PC-3 (cell line): ENCODE measurements at regions not wholly inside any gene's neighbourhood (a gene's known extent, or its start where the extent isn't known, plus 50 kb on each side); places are given as distances from the start of the nearest gene placed in this dataset.

Source experiments
- ATAC-seq: fragments of 200-7000 bp; cut with Tn5 transposase; 2 replicates; pipeline ENCODE4 v1.9.1; 2020; ENCODE audit warnings: mild to moderate bottlenecking, moderate library complexity
- BruUV-seq: library from RNA; stranded (reverse); fragments of 400-500 nt; replicated peaks from 2 replicates; lab custom pipeline; 2021; lab: Mats Ljungman, UMichigan
- CTCF ChIA-PET: fragments of 300-600 bp; sonication (Branson Sonifier 250); formaldehyde crosslinking; loops from one replicate; lab custom pipeline; 2022; ENCODE audit warnings: antibody characterized with exemption; lab: Charles Lee
- POLR2A ChIA-PET: fragments of 300-600 bp; sonication (Branson Sonifier 250); formaldehyde crosslinking; loops from one replicate; lab custom pipeline; 2022; ENCODE audit warnings: antibody characterized with exemption; ENCODE audit not compliant: unreplicated experiment; lab: Charles Lee
- DNase-seq: peaks from one replicate; pipeline ENCODE4 v3.0.0-alpha.2; 2015
- H2AFZ ChIP-seq: fragments of 300-600 bp; sonication (generic); 2 replicates; pipeline ENCODE4 v1.6.0; 2016; ENCODE audit warnings: antibody characterized with exemption, low read length
- H3F3A ChIP-seq: fragments of 300-600 bp; sonication (generic); one replicate; pipeline ENCODE4 v1.6.0; 2017; ENCODE audit warnings: antibody characterized with exemption, low read length, control low read depth, mild to moderate bottlenecking; ENCODE audit not compliant: unreplicated experiment
- H3K27ac ChIP-seq: fragments of 300-600 bp; sonication (generic); 2 replicates; pipeline ENCODE4 v1.5.1; 2016; ENCODE audit warnings: mild to moderate bottlenecking, low read length
- H3K27me3 ChIP-seq: fragments of 300-600 bp; sonication (generic); 2 replicates; pipeline ENCODE4 v1.6.1; 2016; ENCODE audit warnings: low read length, mixed read lengths
- H3K36me3 ChIP-seq: fragments of 300-600 bp; sonication (generic); 2 replicates; pipeline ENCODE4 v1.6.1; 2016; ENCODE audit warnings: low read depth, mixed run types, low read length, mixed read lengths
- H3K4me1 ChIP-seq: fragments of 300-600 bp; sonication (generic); 2 replicates; pipeline ENCODE4 v1.5.1; 2016; ENCODE audit warnings: low read length; ENCODE audit not compliant: insufficient read depth
- H3K4me2 ChIP-seq: fragments of 300-600 bp; sonication (generic); 2 replicates; pipeline ENCODE4 v1.6.0; 2016; ENCODE audit warnings: low read length
- H3K4me3 ChIP-seq: fragments of 300-600 bp; sonication (generic); 2 replicates; pipeline ENCODE4 v1.5.1; 2016; ENCODE audit warnings: mild to moderate bottlenecking, low read length, mixed read lengths
- H3K79me2 ChIP-seq: fragments of 300-600 bp; sonication (generic); 2 replicates; pipeline ENCODE4 v1.6.1; 2017; ENCODE audit warnings: low read length, mixed read lengths
- H3K9ac ChIP-seq: fragments of 300-600 bp; sonication (generic); 2 replicates; pipeline ENCODE4 v1.6.0; 2016; ENCODE audit warnings: mild to moderate bottlenecking, low read length
- H3K9me2 ChIP-seq: fragments of 300-600 bp; sonication (generic); replicated peaks from 2 replicates; pipeline ENCODE4 v1.6.1; 2016; ENCODE audit warnings: mixed run types, low read length, mixed read lengths
- H3K9me3 ChIP-seq: fragments of 300-600 bp; sonication (generic); 2 replicates; pipeline ENCODE4 v1.6.1; 2016; ENCODE audit warnings: low read length, mixed read lengths
- H4K20me1 ChIP-seq: fragments of 300-600 bp; sonication (generic); 2 replicates; pipeline ENCODE4 v1.6.1; 2016; ENCODE audit warnings: low read length, mixed read lengths
- EZH2 ChIP-seq: fragments of 300-600 bp; sonication (generic); IDR thresholded peaks from one replicate; pipeline ENCODE4 v1.6.1; 2017; ENCODE audit warnings: antibody characterized with exemption, mild to moderate bottlenecking, low read length; ENCODE audit not compliant: unreplicated experiment
- EZH2phosphoT487 ChIP-seq: fragments of 300-600 bp; sonication (generic); IDR thresholded peaks from 2 replicates; pipeline ENCODE4 v1.6.1; 2018; ENCODE audit warnings: mild to moderate bottlenecking, antibody characterized with exemption, low read length, borderline replicate concordance
- intact Hi-C: fragments of 100-400 bp; cut with micrococcal nuclease; formaldehyde crosslinking; loops from 2 replicates; pipeline ENCODE4 v1.9.0; 2023
- TF ChIP-seq, protein P1 (sequence below): fragments of 300-600 bp; sonication (generic); conservative IDR thresholded peaks from 2 replicates; pipeline ENCODE4 v1.5.1; 2017; ENCODE audit warnings: antibody characterized with exemption, low read depth, mild to moderate bottlenecking, low read length

DNA sequence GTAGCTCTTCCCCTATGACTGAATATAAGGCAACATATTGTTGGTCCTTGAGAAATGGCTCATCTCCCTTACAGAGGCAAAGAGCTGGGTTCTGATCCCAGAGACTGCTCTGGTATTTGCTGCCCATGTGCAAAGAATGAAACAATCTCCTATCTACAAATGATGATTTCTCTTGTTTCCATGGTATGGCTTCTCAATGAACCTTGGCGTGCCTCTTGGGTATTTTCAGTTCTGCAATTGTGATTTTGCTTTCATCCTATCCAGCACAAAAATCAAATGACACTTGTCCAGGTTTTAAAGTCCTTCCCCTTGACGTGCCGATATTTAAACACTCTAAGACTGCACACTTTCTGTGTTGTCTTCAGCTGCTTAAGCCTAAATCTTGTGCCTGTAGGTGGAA lies 109.8 kb upstream of the NR2F2 start:
- no peak overlapping the region for H3K9ac ChIP-seq
- no peaks in the 10 kb centered on the region for H4K20me1 ChIP-seq
- no peaks in the 10 kb centered on the region for H3K36me3 ChIP-seq
- H3K27ac ChIP-seq = no peak overlapping the region
- no peak overlapping the region for H3K4me2 ChIP-seq
- H3K4me1 ChIP-seq = no peaks in the 10 kb centered on the region
- H3K9me2 ChIP-seq = no peaks in the 10 kb centered on the region
- H2AFZ ChIP-seq = no peak overlapping the region
- H3K27me3 ChIP-seq = no peaks in the 10 kb centered on the region
- H3K4me3 ChIP-seq = no peak overlapping the region
- ATAC-seq = no peak
- BruUV-seq = no TSS peak
- no peak for DNase-seq
- H3K79me2 ChIP-seq = no peaks in the 10 kb centered on the region
- H3F3A ChIP-seq = no peaks in the 10 kb centered on the region
- CTCF ChIA-PET = no interaction called here
- no peaks in the 10 kb centered on the region for H3K9me3 ChIP-seq
- POLR2A ChIA-PET = no interaction called here
- intact Hi-C loops = no loop called here
- TF ChIP-seq EZH2 = no peak
- TF ChIP-seq EZH2phosphoT487 = no peak

DNA sequence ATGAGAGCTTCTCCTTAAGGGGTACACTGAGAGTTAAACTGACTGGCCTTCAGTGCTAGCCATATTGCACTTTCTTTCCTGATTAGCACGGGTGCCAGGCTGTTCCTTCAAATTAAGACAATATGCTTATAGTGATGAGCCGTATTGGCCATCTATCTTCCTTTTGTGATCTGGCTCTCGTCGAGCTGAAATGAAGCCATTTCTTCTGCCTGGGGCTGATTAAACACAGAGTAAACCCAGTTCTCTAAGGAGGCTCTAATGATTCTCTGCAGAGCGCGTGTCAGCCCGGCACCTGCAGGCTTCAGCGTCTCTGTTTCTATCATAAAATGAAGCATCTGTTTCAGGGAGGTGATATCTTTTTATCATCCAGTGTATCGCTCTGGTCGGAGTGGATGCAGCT lies 107.5 kb upstream of the NR2F2 start:
- no peaks in the 10 kb centered on the region for H3K36me3 ChIP-seq
- no peaks in the 10 kb centered on the region for H3K9me3 ChIP-seq
- POLR2A ChIA-PET = no interaction called here
- no peak overlapping the region for H3K4me3 ChIP-seq
- no peaks in the 10 kb centered on the region for H3K4me1 ChIP-seq
- TF ChIP-seq, protein P1, sequence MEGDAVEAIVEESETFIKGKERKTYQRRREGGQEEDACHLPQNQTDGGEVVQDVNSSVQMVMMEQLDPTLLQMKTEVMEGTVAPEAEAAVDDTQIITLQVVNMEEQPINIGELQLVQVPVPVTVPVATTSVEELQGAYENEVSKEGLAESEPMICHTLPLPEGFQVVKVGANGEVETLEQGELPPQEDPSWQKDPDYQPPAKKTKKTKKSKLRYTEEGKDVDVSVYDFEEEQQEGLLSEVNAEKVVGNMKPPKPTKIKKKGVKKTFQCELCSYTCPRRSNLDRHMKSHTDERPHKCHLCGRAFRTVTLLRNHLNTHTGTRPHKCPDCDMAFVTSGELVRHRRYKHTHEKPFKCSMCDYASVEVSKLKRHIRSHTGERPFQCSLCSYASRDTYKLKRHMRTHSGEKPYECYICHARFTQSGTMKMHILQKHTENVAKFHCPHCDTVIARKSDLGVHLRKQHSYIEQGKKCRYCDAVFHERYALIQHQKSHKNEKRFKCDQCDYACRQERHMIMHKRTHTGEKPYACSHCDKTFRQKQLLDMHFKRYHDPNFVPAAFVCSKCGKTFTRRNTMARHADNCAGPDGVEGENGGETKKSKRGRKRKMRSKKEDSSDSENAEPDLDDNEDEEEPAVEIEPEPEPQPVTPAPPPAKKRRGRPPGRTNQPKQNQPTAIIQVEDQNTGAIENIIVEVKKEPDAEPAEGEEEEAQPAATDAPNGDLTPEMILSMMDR = no peak
- TF ChIP-seq EZH2phosphoT487 = no peak
- no peak for TF ChIP-seq EZH2
- H3F3A ChIP-seq = no peaks in the 10 kb centered on the region
- H3K9me2 ChIP-seq = no peaks in the 10 kb centered on the region; the same call in 1 of the 2 replicates
- H3K27me3 ChIP-seq = no peaks in the 10 kb centered on the region
- H3K27ac ChIP-seq = no peak overlapping the region
- no peaks in the 10 kb centered on the region for H4K20me1 ChIP-seq
- DNase-seq (no peak), ATAC-seq (no peak)
- intact Hi-C loops = no loop called here
- no peak overlapping the region for H3K9ac ChIP-seq
- CTCF ChIA-PET = no interaction called here
- no peaks in the 10 kb centered on the region for H3K79me2 ChIP-seq
- no peak overlapping the region for H2AFZ ChIP-seq
- H3K4me2 ChIP-seq = no peak overlapping the region
- BruUV-seq = no TSS peak

DNA sequence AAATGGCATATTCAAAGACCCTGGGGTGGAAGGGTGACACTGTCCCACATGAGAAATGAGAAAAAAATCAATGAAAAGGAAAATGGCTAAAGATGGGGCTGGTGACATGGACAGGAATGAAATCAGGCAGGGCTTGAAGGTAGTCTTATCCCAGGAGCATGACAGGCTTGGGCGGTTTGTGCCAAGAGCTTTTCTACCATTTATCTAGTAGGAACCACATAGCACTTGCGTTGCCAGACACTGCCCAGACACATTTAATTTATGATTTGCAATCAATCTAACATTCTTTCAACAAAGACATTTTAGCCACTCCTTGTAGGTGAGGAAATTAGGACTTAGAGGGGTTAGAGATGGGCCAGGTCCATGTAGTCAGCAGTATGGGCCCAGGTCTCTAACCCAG lies 106.6 kb upstream of the NR2F2 start:
- Histone ChIP-seq H3K4me2 (no peak overlapping the region), H3K27me3 (no peaks in the 10 kb centered on the region), H3K9me3 (no peaks in the 10 kb centered on the region), H3K9me2 (no peaks in the 10 kb centered on the region; the same call in 1 of the 2 replicates), H3K4me1 (no peaks in the 10 kb centered on the region), H3F3A (no peaks in the 10 kb centered on the region), H4K20me1 (no peaks in the 10 kb centered on the region), H3K4me3 (no peak overlapping the region), H3K36me3 (no peaks in the 10 kb centered on the region), H3K9ac (no peak overlapping the region), H2AFZ (no peak overlapping the region), H3K27ac (no peak overlapping the region), H3K79me2 (no peaks in the 10 kb centered on the region)
- intact Hi-C loops = no loop called here
- BruUV-seq = no TSS peak
- ATAC-seq (no peak), DNase-seq (no peak)
- TF ChIP-seq EZH2 = no peak
- TF ChIP-seq, protein P1 = no peak
- no peak for TF ChIP-seq EZH2phosphoT487
- ChIA-PET POLR2A (no interaction called here), CTCF (no interaction called here)
